ENCODE measurements at regions not wholly inside any gene's neighbourhood (a gene's known extent, or its start where the extent isn't known, plus 50 kb on each side); places are given as distances from the start of the nearest gene placed in this dataset.
"Not testable (repeated sequence)": the region's sequence is repeated elsewhere in the genome, so short reads cannot be mapped to it uniquely, and the experiment has no call there.

DNA sequence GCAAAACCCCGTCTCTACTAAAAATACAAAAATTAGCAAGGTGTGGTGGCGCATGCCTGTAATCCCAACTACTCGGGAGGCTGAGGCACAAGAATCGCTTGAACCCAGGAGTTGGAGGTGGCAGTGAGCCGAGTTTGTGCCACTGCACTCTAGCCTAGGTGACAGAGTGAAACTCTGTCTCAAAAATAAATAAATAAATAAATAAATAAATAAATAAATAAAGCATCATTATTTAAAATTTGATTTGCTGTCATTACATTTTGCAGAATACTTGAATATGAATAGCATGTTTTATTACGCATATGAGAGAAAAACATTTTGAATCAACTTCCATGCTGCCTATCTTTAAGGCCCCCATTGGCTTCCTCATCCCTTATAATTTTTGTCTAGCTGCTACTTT is 53.4 kb upstream of the MED14 start:
- DNase-seq = not testable (repeated sequence)

- no peak for DNase-seq
These were observed 57.1 kb upstream of the MED14 start for GRCh38 chrX:40792433-40792832.

GRCh38 chrX:40794829-40795130 is 59.4 kb upstream of the MED14 start:
- not testable (repeated sequence) for DNase-seq

GRCh38 chrX:40799745-40800144 is 64.4 kb upstream of the MED14 start:
- not testable (repeated sequence) for DNase-seq

- no peak for DNase-seq
These were observed 70.1 kb upstream of the MED14 start for GRCh38 chrX:40805404-40805803.

DNA sequence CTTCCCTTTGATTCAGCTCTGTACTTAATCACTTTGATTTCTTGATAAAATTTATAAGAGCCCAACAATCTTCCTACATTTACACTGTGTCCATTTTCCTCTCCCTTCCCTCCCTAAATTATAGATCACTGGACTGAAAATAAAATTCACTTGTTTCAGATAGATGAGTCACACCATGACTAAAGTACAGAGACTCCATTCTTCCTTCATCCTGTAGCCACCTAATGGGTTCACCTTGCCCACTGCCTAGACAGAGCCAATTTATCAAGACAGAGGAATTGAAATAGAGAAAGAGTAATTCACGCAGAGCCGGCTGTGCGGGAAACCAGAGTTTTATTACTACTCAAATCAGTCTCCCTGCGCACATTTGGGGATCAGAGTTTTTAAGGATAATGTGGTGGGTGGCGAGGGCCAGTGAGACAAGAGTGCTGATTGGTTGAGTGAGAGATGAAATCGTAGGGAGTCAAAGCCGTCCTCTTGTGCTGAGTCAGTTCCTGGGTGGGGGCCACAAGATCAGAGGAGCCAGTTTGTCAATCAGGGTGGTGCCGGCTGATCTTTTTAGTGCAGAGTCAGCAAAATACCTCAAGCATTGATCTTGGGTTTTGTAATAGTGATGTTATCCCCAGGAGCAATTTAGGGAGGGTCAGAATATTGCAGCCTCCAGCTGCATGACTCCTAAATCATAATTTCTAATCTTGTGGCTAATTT is 71.3 kb upstream of the MED14 start:
- no peak for DNase-seq

DNA sequence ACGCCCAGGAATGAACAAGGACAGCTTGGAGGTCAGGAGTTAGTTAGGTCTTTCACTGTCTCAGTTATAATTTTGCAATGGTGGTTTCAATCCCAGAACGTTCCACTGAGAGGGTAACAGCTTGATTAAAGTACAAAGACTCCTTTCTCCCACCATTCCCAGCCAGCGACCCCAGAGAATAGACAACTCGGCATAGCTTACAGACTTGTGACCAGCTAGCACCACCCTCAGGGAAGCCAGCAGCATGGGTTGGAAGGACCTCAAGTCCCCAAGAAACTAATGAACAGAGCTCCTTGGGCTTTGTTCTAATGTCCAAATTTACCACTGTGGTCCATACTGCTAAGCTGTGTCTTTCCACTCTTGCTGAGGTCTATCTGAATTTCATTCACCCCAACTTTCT is 72.0 kb upstream of the MED14 start:
- no peak for DNase-seq

DNA sequence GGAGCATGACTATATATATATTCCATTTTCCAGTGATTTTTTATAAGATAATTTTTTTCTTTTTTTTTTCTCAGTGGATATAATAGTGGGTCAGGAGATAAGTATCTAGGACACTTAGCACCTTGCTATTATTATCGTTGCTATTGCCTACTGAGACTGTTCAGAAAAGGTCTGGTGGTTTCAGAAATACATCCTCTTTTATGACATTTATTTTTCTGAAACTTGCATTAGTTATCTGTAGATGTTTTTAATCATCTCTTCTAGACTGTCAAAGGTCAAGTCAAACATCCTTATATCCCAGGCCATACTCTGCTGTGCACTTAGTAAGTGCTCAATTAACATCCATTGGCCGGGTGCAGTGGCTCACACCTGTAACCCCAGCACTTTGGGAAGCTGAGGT is 72.9 kb upstream of the MED14 start:
- DNase-seq = no peak

DNA sequence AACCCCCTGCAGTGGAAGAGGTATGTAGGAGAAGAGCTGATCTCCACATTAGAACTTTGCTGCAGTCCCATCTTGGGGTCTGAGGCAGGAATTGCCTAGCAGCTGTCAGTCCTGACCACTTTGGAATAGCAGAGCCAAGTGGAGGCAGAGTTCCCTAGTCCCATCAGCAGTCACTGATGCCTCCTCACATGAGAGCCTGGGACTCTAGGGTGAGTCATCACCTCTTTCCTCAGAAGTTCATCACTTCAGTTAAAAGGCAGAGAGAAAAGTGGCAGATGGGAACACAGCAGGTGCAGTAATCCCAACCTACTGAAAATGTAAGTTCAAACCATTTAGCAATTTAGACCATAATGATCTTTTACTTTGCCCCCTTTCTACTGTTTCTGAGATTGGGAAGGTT is 73.9 kb upstream of the MED14 start:
- no peak for DNase-seq

- not testable (repeated sequence) for DNase-seq
These were observed 79.7 kb upstream of the MED14 start for GRCh38 chrX:40815045-40815444.

- no peak for DNase-seq
These were observed 81.6 kb upstream of the MED14 start for GRCh38 chrX:40816906-40817305.

- DNase-seq = no peak
These were observed 82.9 kb upstream of the MED14 start for GRCh38 chrX:40818236-40818635.

- DNase-seq = no peak
These were observed 86.4 kb upstream of the MED14 start for GRCh38 chrX:40821780-40822179.

GRCh38 chrX:40827331-40827730 is 92.0 kb upstream of the MED14 start:
- DNase-seq = no peak

DNA sequence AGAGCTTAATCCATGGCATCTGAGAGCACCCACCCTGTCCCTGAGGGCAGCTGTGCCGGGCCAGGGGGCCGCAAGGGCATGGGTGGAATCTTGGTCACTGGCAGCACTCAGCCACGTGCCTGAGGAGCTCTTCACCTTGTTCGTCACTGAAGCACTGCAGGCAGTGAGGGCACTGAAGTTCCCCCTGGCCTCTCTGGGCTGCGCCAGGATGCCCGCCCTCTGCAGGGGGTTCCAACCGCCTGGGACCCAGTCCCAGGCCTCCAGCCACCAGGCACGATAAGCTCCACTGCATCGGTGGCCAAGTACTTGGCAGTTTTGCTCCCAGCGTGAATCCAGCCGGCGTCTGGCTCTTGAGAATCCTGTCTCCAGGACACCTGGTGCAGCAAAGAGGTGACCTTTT is 96.4 kb upstream of the MED14 start:
- no peak for DNase-seq

DNA sequence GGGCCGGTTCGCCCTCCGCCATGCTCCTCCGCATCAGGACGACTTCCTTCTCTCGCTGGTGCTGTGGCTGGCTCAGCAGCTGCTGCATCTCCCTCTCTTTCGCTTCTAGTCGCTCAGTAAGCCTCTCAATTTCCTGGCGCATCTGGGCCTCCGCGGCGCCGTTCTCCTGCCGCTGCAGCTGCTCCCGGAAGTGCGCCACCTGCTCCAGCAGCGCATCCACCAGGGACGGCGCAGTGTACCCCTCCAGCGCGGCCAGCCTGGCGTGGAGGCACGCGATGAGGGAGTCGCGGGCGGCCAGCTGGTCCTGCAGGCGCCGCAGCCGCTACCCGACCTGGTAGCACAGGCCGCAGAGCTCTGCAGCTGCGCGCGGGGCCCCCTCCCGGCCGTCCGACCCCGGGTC is 97.4 kb upstream of the MED14 start:
- DNase-seq = no peak

DNA sequence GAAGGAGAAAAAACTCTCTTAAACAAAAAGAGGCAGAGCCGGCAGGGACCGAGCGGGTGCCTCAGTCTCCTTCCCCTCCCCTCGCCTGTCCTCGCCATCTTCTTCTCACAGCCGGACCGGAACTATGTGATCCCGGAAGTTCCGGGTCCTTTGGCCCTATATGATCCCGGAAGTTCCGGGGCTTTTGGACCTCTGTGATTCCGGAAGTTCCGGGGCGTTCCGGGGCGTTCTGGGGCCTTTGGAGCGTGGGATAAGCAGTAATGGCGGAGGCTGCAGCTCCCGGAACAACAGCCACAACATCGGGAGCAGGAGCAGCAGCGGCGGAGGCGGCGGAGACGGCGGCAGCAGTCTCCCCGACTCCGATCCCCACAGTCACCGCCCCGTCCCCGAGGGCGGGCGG is 98.9 kb upstream of the MED14 start:
- DNase-seq = no peak

DNA sequence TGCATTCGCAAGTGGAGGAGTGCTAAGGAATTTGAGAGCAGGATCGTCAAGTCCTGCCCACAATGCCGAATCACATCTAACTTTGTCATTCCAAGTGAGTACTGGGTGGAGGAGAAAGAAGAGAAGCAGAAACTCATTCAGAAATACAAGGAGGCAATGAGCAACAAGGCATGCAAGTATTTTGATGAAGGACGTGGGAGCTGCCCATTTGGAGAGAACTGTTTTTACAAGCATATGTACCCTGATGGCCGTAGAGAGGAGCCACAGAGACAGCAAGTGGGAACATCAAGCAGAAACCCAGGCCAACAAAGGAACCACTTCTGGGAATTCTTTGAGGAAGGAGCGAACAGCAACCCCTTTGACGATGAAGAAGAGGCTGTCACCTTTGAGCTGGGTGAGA is 100.2 kb upstream of the MED14 start:
- DNase-seq = no peak

DNA sequence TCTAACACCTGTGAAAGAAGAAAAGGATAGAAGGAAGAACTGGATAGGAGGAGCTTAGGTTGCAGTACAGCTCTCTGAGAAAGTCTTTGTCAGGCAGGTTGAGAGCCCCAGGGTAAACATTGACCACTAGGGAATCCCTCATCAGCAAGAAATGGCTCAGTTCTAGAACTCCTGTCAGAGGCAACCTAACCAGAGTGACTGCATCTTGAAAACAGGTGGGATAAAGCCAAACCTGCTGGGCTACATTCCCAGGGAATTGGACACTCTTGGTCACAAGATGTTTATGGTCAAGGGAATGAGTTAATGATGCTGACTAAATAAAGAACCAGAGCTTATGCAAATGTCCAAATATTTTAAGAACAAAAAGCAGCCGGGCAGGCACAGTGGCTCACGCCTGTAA is 108.3 kb upstream of the MED14 start:
- DNase-seq = no peak

DNA sequence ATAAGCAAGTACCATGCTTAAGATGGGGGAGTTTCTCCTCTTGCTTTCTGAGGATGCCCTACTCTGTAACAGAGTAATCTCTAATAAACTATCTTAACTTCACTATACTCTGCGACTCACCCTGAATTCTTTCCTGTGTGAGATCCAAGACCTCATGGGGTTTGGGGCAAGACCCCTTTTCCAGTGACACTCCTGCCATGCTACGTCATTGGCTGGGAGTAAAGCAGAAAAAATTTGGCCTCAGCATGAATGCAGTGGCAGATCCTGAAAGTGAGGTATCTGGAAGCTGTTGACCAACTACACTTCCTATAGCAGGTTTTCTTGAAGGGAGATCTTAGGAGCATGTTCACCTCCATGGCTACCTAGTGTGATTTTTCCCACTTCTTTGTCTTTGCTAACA is 109.1 kb upstream of the MED14 start:
- no peak for DNase-seq

DNA sequence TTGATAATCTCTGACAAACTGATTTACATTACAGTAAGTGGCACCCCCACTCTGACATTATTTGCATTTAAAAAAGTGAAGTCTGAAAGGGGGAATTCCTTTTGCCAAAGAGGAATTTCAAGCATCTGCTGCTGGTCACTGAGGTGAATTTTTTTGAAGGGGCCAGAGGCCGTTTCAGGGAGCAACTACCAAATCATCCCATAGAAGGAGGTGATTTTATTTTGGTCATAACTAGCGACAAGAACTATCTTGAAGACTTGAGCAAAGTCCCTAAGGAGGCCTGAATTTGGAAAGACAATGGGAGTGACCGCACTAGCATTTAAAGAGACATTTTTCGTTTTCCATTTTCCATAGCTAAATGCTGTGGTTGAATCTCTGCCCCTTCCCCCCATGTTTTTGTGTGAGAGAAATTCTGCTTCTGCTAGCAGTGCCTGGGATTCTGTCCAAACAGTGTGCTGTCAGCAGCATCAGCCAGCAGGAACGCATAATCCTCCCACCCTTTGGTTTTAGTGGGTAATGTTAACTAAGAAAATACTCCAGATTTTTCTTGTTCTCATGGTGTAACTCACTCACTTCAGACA is 110.1 kb upstream of the MED14 start:
- no peak for DNase-seq

- no peak for DNase-seq
These were observed 114.8 kb upstream of the MED14 start for GRCh38 chrX:40849906-40850823.

DNA sequence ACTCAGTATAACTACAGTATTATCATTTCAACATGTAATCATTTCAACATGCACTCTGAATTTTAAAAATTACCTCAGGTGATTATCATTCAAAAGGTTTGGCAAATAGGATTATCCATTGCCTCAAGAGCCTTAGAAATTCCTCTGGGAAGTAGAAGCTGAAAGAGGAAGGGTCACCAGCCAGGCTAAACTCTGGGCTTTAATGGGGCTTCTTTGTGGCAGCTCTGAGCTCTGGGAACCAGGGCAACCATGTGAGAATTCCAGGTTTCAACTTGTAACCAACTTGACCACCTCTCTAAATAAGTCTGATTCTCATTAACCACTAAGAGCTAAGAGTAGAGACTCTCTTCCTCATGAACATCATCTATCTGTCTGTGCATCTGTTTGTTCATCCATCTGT is 117.2 kb upstream of the MED14 start:
- DNase-seq = no peak
